ENCODE measurements at regions not wholly inside any gene's neighbourhood (a gene's known extent, or its start where the extent isn't known, plus 50 kb on each side); places are given as distances from the start of the nearest gene placed in this dataset.

GRCh38 chr1:104406728-104407127 is 657.0 kb downstream of the AMY1C start:
- Histone ChIP-seq H3K4me1 (ENCODE audit: low read length) (peaks cover 11% of the 10 kb centered on the region), H3K27ac (ENCODE audit: low read length) (no peak overlapping the region), H3K4me3 (ENCODE audit: low read length) (no peak overlapping the region), H3K9me3 (ENCODE audit: insufficient read depth, low read length) (no peaks in the 10 kb centered on the region), H3K9ac (ENCODE audit: low read length) (no peak overlapping the region), H4K20me1 (ENCODE audit: insufficient read depth, low read length) (no peaks in the 10 kb centered on the region), H3K36me3 (replicated peaks; ENCODE audit: low read depth, low read length) (no peaks in the 10 kb centered on the region), H2AFZ (ENCODE audit: low read depth, low read length) (no peak overlapping the region), H3K4me2 (ENCODE audit: low read length) (no peak overlapping the region), H3K27me3 (ENCODE audit: low read depth, low read length) (no peaks in the 10 kb centered on the region), H3K79me2 (ENCODE audit: low read length) (no peaks in the 10 kb centered on the region)
- TF ChIP-seq EZH2phosphoT487 (IDR thresholded peaks at IDR 0.05; ENCODE audit: low read depth) = no peak
- TF ChIP-seq, protein P1, sequence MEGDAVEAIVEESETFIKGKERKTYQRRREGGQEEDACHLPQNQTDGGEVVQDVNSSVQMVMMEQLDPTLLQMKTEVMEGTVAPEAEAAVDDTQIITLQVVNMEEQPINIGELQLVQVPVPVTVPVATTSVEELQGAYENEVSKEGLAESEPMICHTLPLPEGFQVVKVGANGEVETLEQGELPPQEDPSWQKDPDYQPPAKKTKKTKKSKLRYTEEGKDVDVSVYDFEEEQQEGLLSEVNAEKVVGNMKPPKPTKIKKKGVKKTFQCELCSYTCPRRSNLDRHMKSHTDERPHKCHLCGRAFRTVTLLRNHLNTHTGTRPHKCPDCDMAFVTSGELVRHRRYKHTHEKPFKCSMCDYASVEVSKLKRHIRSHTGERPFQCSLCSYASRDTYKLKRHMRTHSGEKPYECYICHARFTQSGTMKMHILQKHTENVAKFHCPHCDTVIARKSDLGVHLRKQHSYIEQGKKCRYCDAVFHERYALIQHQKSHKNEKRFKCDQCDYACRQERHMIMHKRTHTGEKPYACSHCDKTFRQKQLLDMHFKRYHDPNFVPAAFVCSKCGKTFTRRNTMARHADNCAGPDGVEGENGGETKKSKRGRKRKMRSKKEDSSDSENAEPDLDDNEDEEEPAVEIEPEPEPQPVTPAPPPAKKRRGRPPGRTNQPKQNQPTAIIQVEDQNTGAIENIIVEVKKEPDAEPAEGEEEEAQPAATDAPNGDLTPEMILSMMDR (IDR thresholded peaks at IDR 0.05; ENCODE audit: low read depth, low read length) = no peak

GRCh38 chr1:104408268-104408667 is 658.6 kb downstream of the AMY1C start:
- Histone ChIP-seq H2AFZ (ENCODE audit: low read depth, low read length) (no peak overlapping the region), H3K4me2 (ENCODE audit: low read length) (no peak overlapping the region)

DNA sequence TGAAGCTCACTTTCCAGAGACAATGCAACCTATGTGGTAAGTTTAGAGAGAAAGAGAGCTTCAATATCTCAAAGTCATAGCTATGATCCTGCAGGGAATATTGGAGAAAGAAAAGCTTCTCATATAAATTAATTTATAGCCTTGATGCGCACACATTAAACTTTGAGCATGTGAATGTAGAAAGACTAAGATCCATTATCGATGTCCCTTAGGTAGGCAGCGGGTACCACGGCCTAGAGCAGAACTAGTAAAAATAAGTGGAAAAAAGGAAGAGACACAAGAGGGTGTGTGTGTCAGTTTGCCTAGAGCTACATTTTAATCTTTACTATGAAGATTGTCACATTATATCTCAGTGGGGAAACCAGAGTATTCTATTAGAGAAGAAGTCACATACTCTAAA is 685.6 kb downstream of the AMY1C start:
- Histone ChIP-seq H3K9ac (ENCODE audit: low read length) (no peak overlapping the region), H3K79me2 (ENCODE audit: low read length) (no peaks in the 10 kb centered on the region), H3K4me2 (ENCODE audit: low read length) (no peak overlapping the region), H3K4me3 (ENCODE audit: low read length) (no peak overlapping the region), H3K27ac (ENCODE audit: low read length) (no peak overlapping the region), H3K9me3 (ENCODE audit: insufficient read depth, low read length) (no peaks in the 10 kb centered on the region), H3K27me3 (ENCODE audit: low read depth, low read length) (no peaks in the 10 kb centered on the region), H4K20me1 (ENCODE audit: insufficient read depth, low read length) (no peaks in the 10 kb centered on the region), H3K4me1 (ENCODE audit: low read length) (no peaks in the 10 kb centered on the region), H2AFZ (ENCODE audit: low read depth, low read length) (no peak overlapping the region), H3K36me3 (replicated peaks; ENCODE audit: low read depth, low read length) (no peaks in the 10 kb centered on the region)
- no peak for TF ChIP-seq EZH2phosphoT487 (IDR thresholded peaks at IDR 0.05; ENCODE audit: low read depth)
- TF ChIP-seq, protein P1 (IDR thresholded peaks at IDR 0.05; ENCODE audit: low read depth, low read length) = no peak

More at GRCh38 chr1:104408268-104408667, 658.6 kb downstream of the AMY1C start:
- Histone ChIP-seq H3K4me1 (ENCODE audit: low read length) (peaks cover 17% of the 10 kb centered on the region), H3K36me3 (replicated peaks; ENCODE audit: low read depth, low read length) (no peaks in the 10 kb centered on the region), H3K9ac (ENCODE audit: low read length) (no peak overlapping the region), H3K79me2 (ENCODE audit: low read length) (no peaks in the 10 kb centered on the region), H3K4me3 (ENCODE audit: low read length) (no peak overlapping the region), H3K27me3 (ENCODE audit: low read depth, low read length) (no peaks in the 10 kb centered on the region), H4K20me1 (ENCODE audit: insufficient read depth, low read length) (no peaks in the 10 kb centered on the region), H3K9me3 (ENCODE audit: insufficient read depth, low read length) (no peaks in the 10 kb centered on the region), H3K27ac (ENCODE audit: low read length) (no peak overlapping the region)
- TF ChIP-seq, protein P1 (IDR thresholded peaks at IDR 0.05; ENCODE audit: low read depth, low read length) = no peak
- no peak for TF ChIP-seq EZH2phosphoT487 (IDR thresholded peaks at IDR 0.05; ENCODE audit: low read depth)

DNA sequence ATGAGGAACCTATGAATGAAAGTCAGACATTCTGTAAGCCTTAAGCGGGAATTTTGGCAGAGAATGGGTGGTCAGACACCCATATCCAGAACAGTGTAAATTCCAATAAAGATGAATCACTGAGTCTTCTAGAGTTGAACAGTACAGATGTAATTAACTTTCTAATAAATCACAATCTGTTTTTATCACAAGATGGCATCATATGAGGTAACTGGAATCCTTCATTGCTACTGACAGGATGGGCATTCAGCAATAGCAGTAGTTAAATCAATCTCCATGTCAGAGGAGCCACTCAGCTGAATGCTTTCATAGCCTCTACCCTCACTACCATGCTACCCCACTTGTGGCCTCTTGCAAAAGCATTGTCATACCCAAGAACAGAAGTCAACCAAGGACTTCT is 690.3 kb downstream of the AMY1C start:
- Histone ChIP-seq H4K20me1 (ENCODE audit: insufficient read depth, low read length) (no peaks in the 10 kb centered on the region), H3K79me2 (ENCODE audit: low read length) (no peaks in the 10 kb centered on the region), H3K4me2 (ENCODE audit: low read length) (no peak overlapping the region), H3K27me3 (ENCODE audit: low read depth, low read length) (no peaks in the 10 kb centered on the region), H3K4me1 (ENCODE audit: low read length) (no peaks in the 10 kb centered on the region), H3K9me3 (ENCODE audit: insufficient read depth, low read length) (no peaks in the 10 kb centered on the region), H2AFZ (ENCODE audit: low read depth, low read length) (no peak overlapping the region), H3K9ac (ENCODE audit: low read length) (no peak overlapping the region), H3K27ac (ENCODE audit: low read length) (no peak overlapping the region), H3K4me3 (ENCODE audit: low read length) (no peak overlapping the region), H3K36me3 (replicated peaks; ENCODE audit: low read depth, low read length) (no peaks in the 10 kb centered on the region)
- TF ChIP-seq, protein P1 (IDR thresholded peaks at IDR 0.05; ENCODE audit: low read depth, low read length) = no peak
- no peak for TF ChIP-seq EZH2phosphoT487 (IDR thresholded peaks at IDR 0.05; ENCODE audit: low read depth)

All from OCI-LY3 (cell line).